GM19328 (cell line): ENCODE measurements at regions not wholly inside any gene's neighbourhood (a gene's known extent, or its start where the extent isn't known, plus 50 kb on each side); places are given as distances from the start of the nearest gene placed in this dataset.

Source experiments
- ATAC-seq: cut with Tn5 transposase; IDR thresholded peaks from one replicate; pipeline ENCODE4 v1.9.1; 2021; ENCODE audit warnings: mild to moderate bottlenecking, moderate library complexity; ENCODE audit not compliant: unreplicated experiment

- no peak for ATAC-seq
These were observed 1697.3 kb upstream of the MIR17HG start for GRCh38 chr13:89650226-89650625.

GRCh38 chr13:89660752-89661151, 1686.7 kb upstream of the MIR17HG start:
- no peak for ATAC-seq

DNA sequence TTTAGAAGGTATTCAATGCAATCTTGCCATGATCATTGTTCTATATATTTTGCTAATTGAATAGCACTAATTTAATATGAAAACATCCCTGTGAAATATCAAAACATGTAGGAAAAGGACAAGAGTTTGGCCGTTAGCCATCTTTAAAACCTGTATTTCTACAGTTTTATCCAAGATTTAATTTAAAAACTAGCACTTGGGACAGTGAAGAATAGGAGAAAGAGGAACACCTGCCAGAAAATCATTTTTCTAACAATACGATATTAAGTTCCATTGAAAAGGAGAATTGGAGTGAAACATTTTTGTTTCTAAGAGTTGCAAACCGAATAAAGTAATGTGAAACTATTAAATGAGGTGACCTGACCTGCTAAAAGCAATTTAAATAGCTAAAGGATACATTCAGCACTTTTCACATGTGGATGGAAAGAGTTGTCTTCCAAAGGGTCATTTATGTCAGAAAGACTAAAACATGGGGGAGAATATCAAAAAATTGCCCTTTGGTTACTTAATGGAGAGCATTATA, 1673.6 kb upstream of the MIR17HG start:
- no peak for ATAC-seq

DNA sequence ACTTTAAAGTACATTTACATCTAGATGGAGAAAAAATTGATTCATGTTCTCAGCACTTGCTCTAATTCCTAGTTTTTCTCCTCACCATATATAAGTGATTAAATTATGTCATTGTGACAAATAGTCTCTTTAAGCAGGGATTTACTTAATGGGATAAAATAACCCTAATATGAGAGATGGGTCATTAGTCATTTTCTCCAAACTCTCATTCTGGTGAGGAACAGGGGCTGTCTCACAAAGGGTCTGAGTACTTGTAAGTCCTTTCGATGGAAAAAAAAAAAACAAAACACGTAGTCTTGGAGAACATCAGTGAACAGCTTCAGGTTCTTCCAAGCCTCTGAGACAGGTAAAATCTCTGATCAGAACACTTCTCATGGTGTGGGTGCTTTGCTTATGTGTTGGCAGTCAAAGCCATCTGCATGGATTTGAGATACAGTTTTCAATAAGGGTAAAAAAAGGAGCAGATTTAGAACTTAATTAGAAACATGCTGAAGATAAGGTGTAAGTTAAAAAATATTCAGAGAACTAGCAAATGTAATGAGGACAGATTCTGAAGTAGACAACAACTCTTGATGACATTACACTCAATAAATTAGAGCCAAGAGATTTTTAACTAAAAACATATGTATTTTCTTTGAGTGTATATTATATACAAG, 1668.9 kb upstream of the MIR17HG start:
- no peak for ATAC-seq

- no peak for ATAC-seq
These were observed 1662.6 kb upstream of the MIR17HG start for GRCh38 chr13:89684896-89685295.

- no peak for ATAC-seq
These were observed 1661.3 kb upstream of the MIR17HG start for GRCh38 chr13:89686171-89686570.

GRCh38 chr13:89687066-89687465, 1660.4 kb upstream of the MIR17HG start:
- ATAC-seq, result no peak

- no peak for ATAC-seq
These were observed 1658.6 kb upstream of the MIR17HG start for GRCh38 chr13:89688918-89689317.

DNA sequence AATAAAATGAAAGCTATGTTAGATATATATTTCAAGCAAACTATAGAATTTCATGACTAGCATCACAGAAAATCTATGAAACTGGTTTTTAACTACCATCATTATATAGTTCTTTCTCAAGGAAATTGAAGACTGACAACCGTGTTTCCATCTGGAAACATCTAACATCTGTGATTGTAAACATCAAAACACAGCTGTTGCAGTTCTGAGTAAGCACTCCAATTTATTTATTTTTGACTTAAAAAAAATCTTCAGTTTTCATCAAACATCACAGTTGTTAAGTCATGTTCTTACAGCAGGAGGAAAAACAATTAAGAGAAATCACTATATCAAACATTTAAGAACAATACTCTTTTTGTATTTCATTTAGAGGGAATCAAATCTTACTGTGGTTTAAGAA, 1653.0 kb upstream of the MIR17HG start:
- no peak for ATAC-seq

DNA sequence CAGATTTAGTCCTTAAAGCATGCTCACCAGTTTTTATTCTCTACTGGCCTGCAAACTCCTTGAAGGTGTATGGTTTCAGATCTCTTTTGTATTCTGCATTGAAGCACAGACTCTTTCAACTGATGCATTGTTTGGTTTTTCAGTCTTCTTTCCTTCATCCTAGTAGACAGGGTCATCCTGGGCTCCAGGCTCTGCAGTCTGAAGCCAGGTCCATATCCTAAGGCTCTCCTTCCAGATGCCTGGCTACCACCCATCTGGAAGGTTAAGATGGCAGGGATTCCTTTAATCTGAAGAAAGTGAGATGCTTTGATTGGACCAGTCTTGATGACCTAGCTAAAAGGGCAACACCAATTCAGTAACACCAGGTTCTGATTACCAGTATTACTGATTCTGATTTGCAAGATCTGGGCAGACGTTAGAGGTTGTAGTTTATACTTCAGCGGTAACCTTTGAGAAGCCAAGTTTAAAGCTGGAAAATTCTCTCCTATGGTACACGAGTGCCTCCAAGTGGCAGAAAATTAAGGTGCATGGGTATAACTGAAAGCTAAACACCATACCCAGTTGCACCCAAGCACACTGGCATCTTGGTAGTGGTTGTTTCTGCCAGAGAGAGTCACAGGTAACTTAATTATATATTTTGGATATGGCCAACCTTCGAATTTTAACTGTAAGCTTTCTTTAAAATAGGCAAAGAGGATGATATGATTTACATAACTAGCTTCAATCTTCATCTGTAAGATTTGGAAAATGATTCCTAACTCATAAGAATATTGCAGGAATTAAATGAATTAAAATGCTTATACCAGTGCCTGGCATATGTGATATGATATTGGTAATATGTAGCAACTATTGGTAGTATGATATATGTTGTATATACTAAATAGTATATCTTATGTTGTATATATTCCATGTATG, 1651.9 kb upstream of the MIR17HG start:
- ATAC-seq, result no peak

GRCh38 chr13:89701913-89702312, 1645.6 kb upstream of the MIR17HG start:
- ATAC-seq, result no peak

DNA sequence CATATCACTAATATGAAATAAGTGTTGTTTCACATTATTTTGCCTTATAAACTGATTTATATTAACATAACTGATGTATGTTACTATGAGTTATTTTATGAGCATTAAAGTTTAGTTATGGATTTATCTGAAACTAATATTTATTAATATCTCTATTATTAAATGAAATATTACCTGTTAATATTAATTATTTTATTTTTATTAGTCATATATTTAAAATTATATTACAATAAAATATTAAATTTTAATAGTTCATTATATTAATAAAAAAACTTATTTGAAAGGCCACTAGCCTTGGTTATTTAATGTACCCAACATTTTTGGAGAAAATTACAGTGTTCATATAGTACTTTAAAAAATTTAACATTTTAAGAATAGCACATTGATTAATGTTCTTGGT, 1643.4 kb upstream of the MIR17HG start:
- ATAC-seq, result no peak

- ATAC-seq, result no peak
These were observed 1639.5 kb upstream of the MIR17HG start for GRCh38 chr13:89708013-89708412.

GRCh38 chr13:89721216-89721615, 1626.3 kb upstream of the MIR17HG start:
- ATAC-seq, result no peak

GRCh38 chr13:89726690-89727435, 1620.6 kb upstream of the MIR17HG start:
- no peak for ATAC-seq

DNA sequence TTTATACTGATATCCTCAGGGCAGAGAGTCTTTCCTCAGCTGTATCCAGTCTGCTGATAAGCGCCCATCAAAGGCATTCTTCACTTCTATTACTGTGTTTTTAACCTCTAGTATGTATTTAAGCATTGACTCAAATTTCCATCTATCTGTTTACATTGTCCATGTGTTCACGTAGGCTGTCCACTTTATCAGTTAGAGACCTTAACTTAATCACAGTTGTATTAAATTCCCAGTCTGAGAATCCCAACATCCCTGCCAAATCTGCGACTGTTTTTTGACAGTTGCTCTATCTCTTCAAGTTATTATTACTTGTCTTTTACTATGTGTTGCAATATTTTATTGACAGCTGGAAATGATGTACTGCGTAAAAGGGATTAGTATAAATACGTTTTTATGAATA, 1613.7 kb upstream of the MIR17HG start:
- no peak for ATAC-seq

DNA sequence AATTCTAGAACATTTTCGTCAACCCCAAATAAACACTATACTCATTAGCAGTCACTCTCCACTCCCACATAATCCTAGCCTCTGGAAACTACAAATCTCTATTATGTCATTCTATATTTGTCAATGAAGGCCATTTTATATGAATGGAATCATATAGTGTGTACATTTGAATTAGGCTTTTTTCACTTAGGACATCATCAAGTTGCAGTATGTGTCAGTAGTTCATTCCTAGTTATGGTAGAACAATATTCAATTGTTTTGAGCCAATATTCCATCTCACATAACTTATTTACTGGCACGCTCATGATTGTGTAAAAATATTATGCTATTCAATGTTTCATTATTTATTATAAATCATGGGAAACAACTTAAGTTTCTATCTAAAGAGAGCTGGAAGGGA, 1610.4 kb upstream of the MIR17HG start:
- no peak for ATAC-seq

DNA sequence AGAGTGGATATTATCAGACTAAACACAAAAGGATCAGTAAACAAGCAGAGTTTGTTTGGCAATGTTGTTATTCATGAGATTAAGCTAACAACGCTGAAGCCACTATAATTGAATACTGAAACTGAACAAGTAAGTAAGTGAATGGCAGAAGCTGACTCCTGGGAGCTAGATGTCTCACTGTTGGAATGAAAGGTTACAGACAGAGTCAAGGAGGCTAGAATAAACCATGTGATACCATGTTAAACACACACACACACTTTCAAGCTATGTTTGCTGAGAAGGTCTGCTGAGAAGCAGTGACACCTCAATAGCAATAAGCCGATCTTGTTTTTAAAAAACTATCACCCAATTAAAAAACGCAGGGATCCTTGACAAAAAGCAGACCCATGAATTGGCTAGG, 1609.4 kb upstream of the MIR17HG start:
- ATAC-seq, result no peak

GRCh38 chr13:89740994-89741685, 1606.3 kb upstream of the MIR17HG start:
- no peak for ATAC-seq

DNA sequence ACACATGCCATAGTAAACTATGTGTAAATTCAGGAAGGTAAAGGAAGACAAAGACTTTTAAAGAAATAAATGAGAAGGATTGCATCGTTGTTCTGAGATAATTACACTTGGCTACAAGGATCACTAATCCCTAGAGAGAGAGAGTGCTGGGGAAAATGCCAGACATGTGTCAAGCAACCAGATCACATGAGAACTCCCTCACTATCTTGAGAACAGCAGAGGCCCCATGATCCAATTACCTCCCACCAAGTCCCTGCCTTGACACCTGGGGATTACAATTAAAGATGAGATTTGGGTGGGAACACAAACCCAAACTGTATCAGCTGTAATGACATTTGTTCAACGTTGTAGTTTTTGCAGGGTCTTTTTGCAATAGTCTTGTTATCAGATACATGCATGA, 1600.9 kb upstream of the MIR17HG start:
- no peak for ATAC-seq

- ATAC-seq, result no peak
These were observed 1598.8 kb upstream of the MIR17HG start for GRCh38 chr13:89748716-89749115.
